MM.1S (cell line): ENCODE measurements at regions not wholly inside any gene's neighbourhood (a gene's known extent, or its start where the extent isn't known, plus 50 kb on each side); places are given as distances from the start of the nearest gene placed in this dataset.

ENCODE experiments used
- EZH2 ChIP-seq: fragments of 300-600 bp; sonication (generic); optimal IDR thresholded peaks from 2 replicates; pipeline ENCODE3; 2017; ENCODE audit warnings: low read depth, mild to moderate bottlenecking, antibody characterized with exemption, low read length, mixed read lengths
- EZH2phosphoT487 ChIP-seq: fragments of 300-600 bp; sonication (generic); IDR thresholded peaks from 2 replicates; pipeline ENCODE4 v1.6.1; 2018; ENCODE audit warnings: antibody characterized with exemption, low read length
- TF ChIP-seq, protein P1 (sequence below): fragments of 300-600 bp; sonication (generic); IDR thresholded peaks from 2 replicates; pipeline ENCODE4 v1.5.1; 2016; ENCODE audit warnings: antibody characterized with exemption, low read length, mixed read lengths

DNA sequence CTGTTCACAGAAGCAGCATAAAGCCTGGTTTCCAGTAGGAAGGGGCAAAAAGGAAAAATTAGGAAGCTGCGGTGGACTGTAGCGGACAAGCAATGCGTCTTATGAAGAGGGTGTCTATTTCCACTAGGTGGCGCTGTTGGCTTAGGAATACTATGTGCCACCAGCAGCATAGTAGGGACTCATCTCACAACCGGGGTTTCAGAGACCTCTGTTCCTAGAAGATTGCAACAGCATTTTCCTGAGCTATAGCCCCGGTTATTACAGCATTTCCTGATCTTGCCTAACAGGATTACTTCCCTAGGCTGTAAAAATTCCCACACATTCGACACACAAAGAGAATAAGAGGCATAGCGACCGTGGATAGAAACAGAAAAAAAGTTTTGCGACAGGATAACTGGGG, 683.0 kb downstream of the TBL1XR1 start:
- TF ChIP-seq, protein P1, sequence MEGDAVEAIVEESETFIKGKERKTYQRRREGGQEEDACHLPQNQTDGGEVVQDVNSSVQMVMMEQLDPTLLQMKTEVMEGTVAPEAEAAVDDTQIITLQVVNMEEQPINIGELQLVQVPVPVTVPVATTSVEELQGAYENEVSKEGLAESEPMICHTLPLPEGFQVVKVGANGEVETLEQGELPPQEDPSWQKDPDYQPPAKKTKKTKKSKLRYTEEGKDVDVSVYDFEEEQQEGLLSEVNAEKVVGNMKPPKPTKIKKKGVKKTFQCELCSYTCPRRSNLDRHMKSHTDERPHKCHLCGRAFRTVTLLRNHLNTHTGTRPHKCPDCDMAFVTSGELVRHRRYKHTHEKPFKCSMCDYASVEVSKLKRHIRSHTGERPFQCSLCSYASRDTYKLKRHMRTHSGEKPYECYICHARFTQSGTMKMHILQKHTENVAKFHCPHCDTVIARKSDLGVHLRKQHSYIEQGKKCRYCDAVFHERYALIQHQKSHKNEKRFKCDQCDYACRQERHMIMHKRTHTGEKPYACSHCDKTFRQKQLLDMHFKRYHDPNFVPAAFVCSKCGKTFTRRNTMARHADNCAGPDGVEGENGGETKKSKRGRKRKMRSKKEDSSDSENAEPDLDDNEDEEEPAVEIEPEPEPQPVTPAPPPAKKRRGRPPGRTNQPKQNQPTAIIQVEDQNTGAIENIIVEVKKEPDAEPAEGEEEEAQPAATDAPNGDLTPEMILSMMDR = peak; percentile 96
- TF ChIP-seq EZH2phosphoT487 (no peak), EZH2 (no peak)
